CD14-positive monocyte (primary cell): ENCODE measurements at regions not wholly inside any gene's neighbourhood (a gene's known extent, or its start where the extent isn't known, plus 50 kb on each side); places are given as distances from the start of the nearest gene placed in this dataset.
A peak's percentile ranks its signal among the peaks of the same experiment; 100 is the strongest.

Source experiments
- DNase-seq, 3 donors: peaks; one replicate each; pipeline ENCODE4 v3.0.0-alpha.2; 2011 to 2022
- H2AFZ ChIP-seq: 2 replicates; pipeline ENCODE4 v1.6.0; 2012; ENCODE audit warnings: mild to moderate bottlenecking, low read depth, low read length, inconsistent platforms; ENCODE audit not compliant: insufficient read depth, poor library complexity, severe bottlenecking
- H3K27ac ChIP-seq, 2 donors: 1 replicate in 1 of 2; 2 replicates in 1 of 2; pipeline ENCODE4 v1.5.1; 2012 to 2013; ENCODE audit warnings: low read length in 2 of 2, control low read depth in 1 of 2, inconsistent platforms in 1 of 2, low read depth in 1 of 2, mild to moderate bottlenecking in 1 of 2
- H3K27me3 ChIP-seq, 2 donors: one replicate each; pipeline versions ENCODE4 v1.6.0 to v1.6.1; 2011 to 2013; ENCODE audit warnings: low read length in 2 of 2; ENCODE audit not compliant: control insufficient read depth in 2 of 2, insufficient read depth in 2 of 2
- H3K36me3 ChIP-seq, 2 donors: replicated peaks in 1 of 2; 1 replicate in 1 of 2; 2 replicates in 1 of 2; pipeline versions ENCODE4 v1.5.1 to v1.6.1; 2012 to 2013; ENCODE audit warnings: low read length in 2 of 2, control low read depth in 1 of 2, inconsistent platforms in 1 of 2, mild to moderate bottlenecking in 1 of 2; ENCODE audit not compliant: insufficient read depth in 2 of 2, control insufficient read depth in 1 of 2
- H3K4me1 ChIP-seq, 2 donors: 1 replicate in 1 of 2; 2 replicates in 1 of 2; pipeline versions ENCODE4 v1.5.1 to v1.6.1; 2012 to 2013; ENCODE audit warnings: low read length in 2 of 2, control low read depth in 1 of 2, inconsistent platforms in 1 of 2, mild to moderate bottlenecking in 1 of 2, moderate library complexity in 1 of 2; ENCODE audit not compliant: insufficient read depth in 2 of 2, control insufficient read depth in 1 of 2
- H3K4me2 ChIP-seq: replicated peaks from 2 replicates; pipeline ENCODE3; 2012; ENCODE audit warnings: low read length, moderate library complexity, mild to moderate bottlenecking; ENCODE audit not compliant: poor library complexity, severe bottlenecking; ENCODE audit errors: extremely low read depth
- H3K4me3 ChIP-seq, 3 experiments: fragments of 200-600 bp in 1 of 3; sonication (generic) in 1 of 3; replicated peaks in 1 of 3; 1 replicate in 2 of 3; 2 replicates in 1 of 3; pipeline ENCODE4 v1.5.1; 2011 to 2013; ENCODE audit warnings: low read length in 3 of 3, mild to moderate bottlenecking in 3 of 3, control low read depth in 2 of 3, low read depth in 2 of 3, inconsistent platforms in 1 of 3, moderate library complexity in 1 of 3
- H3K79me2 ChIP-seq: 2 replicates; pipeline ENCODE4 v1.6.0; 2012; ENCODE audit warnings: mild to moderate bottlenecking, control low read depth, inconsistent platforms, low read length, moderate library complexity; ENCODE audit not compliant: insufficient read depth
- H3K9ac ChIP-seq: 2 replicates; pipeline ENCODE4 v1.6.0; 2017; ENCODE audit warnings: low read length, mild to moderate bottlenecking; ENCODE audit not compliant: insufficient read depth, poor library complexity, severe bottlenecking
- H3K9me3 ChIP-seq, 2 donors: replicated peaks in 1 of 2; 1 replicate in 1 of 2; 2 replicates in 1 of 2; pipeline versions ENCODE4 v1.5.1 to v1.6.1; 2012 to 2013; ENCODE audit warnings: low read length in 2 of 2, control low read depth in 1 of 2; ENCODE audit not compliant: control insufficient read depth in 1 of 2, insufficient read depth in 1 of 2
- H4K20me1 ChIP-seq: 2 replicates; pipeline ENCODE4 v1.6.0; 2012; ENCODE audit warnings: mild to moderate bottlenecking, low read length, control low read depth, moderate library complexity; ENCODE audit not compliant: insufficient read depth
- H3K27ac Mint-ChIP-seq, 7 donors: one replicate each; pipeline ENCODE4 v1.8.0; 2020; ENCODE audit warnings: mild to moderate bottlenecking in 7 of 7, mixed read lengths in 7 of 7, moderate library complexity in 6 of 7, inconsistent platforms in 2 of 7
- H3K27me3 Mint-ChIP-seq, 3 donors: one replicate each; pipeline ENCODE4 v1.8.0; 2021 to 2022; ENCODE audit warnings: low read depth in 3 of 3, mild to moderate bottlenecking in 3 of 3, mixed read lengths in 3 of 3, moderate library complexity in 3 of 3, inconsistent platforms in 1 of 3
- H3K36me3 Mint-ChIP-seq, 2 donors: one replicate each; pipeline ENCODE4 v1.8.0; 2020; ENCODE audit warnings: mixed read lengths in 2 of 2, inconsistent platforms in 1 of 2, mild to moderate bottlenecking in 1 of 2
- H3K4me1 Mint-ChIP-seq: one replicate; pipeline ENCODE4 v1.8.0; 2020; ENCODE audit warnings: mild to moderate bottlenecking, mixed read lengths
- H3K4me3 Mint-ChIP-seq, 2 donors: one replicate each; pipeline ENCODE4 v1.8.0; 2020; ENCODE audit warnings: mild to moderate bottlenecking in 2 of 2, mixed read lengths in 2 of 2, moderate library complexity in 1 of 2
- H3K9me3 Mint-ChIP-seq, 7 donors: one replicate each; pipeline ENCODE4 v1.8.0; 2020 to 2022; ENCODE audit warnings: mixed read lengths in 7 of 7, mild to moderate bottlenecking in 6 of 7, moderate library complexity in 6 of 7, inconsistent platforms in 2 of 7
- CTCF ChIP-seq: fragments of 200-600 bp; IDR thresholded peaks from one replicate; pipeline ENCODE4 v1.8.0; 2022; ENCODE audit warnings: antibody characterized with exemption, mild to moderate bottlenecking
- WGBS: methylation state at CpG from one replicate; pipeline ENCODE4 v1.1.5; 2013; ENCODE audit warnings: missing lambda C conversion rate; ENCODE audit not compliant: insufficient coverage; 5-methylcytosine and 5-hydroxymethylcytosine counted together
- intact Hi-C, 2 donors: fragments of 100-400 bp; cut with micrococcal nuclease; formaldehyde crosslinking; loops; one replicate each; pipeline versions ENCODE4 v1.15.0 to v1.15.1; 2023

GRCh38 chr10:88080213-88080612 lies 216.8 kb downstream of the PTEN start:
- Histone ChIP-seq H3K4me1 (peaks cover 40 to 53% of the 10 kb centered on the region in 2 donors), H3K4me2 (no peak overlapping the region), H3K9ac (no peak overlapping the region), H3K4me3 (no peak overlapping the region), H3K27me3 (no peaks in the 10 kb centered on the region), H2AFZ (no peak overlapping the region), H4K20me1 (no peaks in the 10 kb centered on the region), H3K9me3 (no peaks in the 10 kb centered on the region), H3K27ac (no peak overlapping the region), H3K79me2 (no peaks in the 10 kb centered on the region), H3K36me3 (no peaks in the 10 kb centered on the region)
- no peak for DNase-seq
- H3K4me3 Mint-ChIP-seq = no peak overlapping the region
- peaks cover 0 to 4% of the 10 kb centered on the region in 2 donors for H3K36me3 Mint-ChIP-seq
- H3K9me3 Mint-ChIP-seq = peaks cover 0 to 3% (median 0%) of the 10 kb centered on the region in 7 donors
- no peaks in the 10 kb centered on the region for H3K27me3 Mint-ChIP-seq
- no CpG with 5 or more reads among the region's 3 CpGs for WGBS
- intact Hi-C loops = no loop called here
- H3K27ac Mint-ChIP-seq = no peak overlapping the region
- no peak for TF ChIP-seq CTCF
- H3K4me1 Mint-ChIP-seq = peaks cover 52% of the 10 kb centered on the region

GRCh38 chr10:88081457-88082054 lies 218.1 kb downstream of the PTEN start:
- Histone ChIP-seq H3K79me2 (no peaks in the 10 kb centered on the region), H3K4me1 (peaks cover 32 to 43% of the 10 kb centered on the region in 2 donors), H3K36me3 (no peaks in the 10 kb centered on the region), H3K4me2 (no peak overlapping the region), H3K27ac (no peak overlapping the region), H4K20me1 (no peaks in the 10 kb centered on the region), H3K9ac (no peak overlapping the region), H3K9me3 (no peaks in the 10 kb centered on the region), H3K27me3 (no peaks in the 10 kb centered on the region), H2AFZ (peak overlapping the region; percentile 52), H3K4me3 (no peak overlapping the region)
- TF ChIP-seq CTCF = no peak
- H3K4me3 Mint-ChIP-seq = no peak overlapping the region
- DNase-seq = no peak
- H3K9me3 Mint-ChIP-seq = peaks cover 0 to 3% (median 0%) of the 10 kb centered on the region in 7 donors
- no peaks in the 10 kb centered on the region for H3K27me3 Mint-ChIP-seq
- no peak overlapping the region for H3K27ac Mint-ChIP-seq
- intact Hi-C loops = no loop called here
- peaks cover 0 to 4% of the 10 kb centered on the region in 2 donors for H3K36me3 Mint-ChIP-seq
- peaks cover 46% of the 10 kb centered on the region for H3K4me1 Mint-ChIP-seq
- 100% methylated on average over 2 of the region's 3 CpGs for WGBS
